ENCODE measurements at regions not wholly inside any gene's neighbourhood (a gene's known extent, or its start where the extent isn't known, plus 50 kb on each side); places are given as distances from the start of the nearest gene placed in this dataset.

DNA sequence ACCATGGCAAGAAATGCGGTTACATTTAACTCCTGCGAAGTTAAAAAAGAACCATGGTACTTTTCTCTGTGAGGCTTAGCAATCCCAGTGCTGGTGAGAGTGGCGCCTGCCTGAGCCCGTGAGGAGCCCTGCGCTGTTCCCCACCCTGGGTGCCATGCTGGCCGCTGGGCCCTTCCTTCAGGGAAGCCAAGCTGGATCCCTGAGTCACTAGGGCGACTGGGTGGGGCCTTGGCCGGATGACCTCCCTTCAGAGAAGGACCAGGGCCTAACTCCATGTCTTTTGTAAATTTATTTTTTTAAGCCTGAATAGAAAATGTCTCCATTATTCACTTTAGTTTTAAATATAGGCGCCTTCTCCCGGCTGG lies 209.1 kb downstream of the ERMARD start:
- DNase-seq, result no peak

DNA sequence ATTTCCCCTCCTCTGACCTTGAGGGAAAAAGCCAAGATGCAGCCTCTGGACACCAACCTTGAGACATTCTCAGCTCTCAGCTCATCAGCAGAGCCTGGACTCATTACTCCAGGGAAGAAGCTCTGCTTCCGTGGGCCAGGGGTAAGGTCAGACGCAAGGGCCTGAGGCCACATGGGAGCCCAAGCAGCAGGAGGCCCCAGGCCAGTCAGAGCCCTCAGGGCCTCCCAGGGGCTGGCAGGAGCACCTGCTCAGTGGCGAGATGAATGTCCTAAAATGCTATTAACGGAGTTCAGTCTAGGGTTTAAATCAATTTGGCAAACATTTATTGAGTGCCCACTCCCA lies 208.6 kb downstream of the ERMARD start:
- DNase-seq, result no peak

DNA sequence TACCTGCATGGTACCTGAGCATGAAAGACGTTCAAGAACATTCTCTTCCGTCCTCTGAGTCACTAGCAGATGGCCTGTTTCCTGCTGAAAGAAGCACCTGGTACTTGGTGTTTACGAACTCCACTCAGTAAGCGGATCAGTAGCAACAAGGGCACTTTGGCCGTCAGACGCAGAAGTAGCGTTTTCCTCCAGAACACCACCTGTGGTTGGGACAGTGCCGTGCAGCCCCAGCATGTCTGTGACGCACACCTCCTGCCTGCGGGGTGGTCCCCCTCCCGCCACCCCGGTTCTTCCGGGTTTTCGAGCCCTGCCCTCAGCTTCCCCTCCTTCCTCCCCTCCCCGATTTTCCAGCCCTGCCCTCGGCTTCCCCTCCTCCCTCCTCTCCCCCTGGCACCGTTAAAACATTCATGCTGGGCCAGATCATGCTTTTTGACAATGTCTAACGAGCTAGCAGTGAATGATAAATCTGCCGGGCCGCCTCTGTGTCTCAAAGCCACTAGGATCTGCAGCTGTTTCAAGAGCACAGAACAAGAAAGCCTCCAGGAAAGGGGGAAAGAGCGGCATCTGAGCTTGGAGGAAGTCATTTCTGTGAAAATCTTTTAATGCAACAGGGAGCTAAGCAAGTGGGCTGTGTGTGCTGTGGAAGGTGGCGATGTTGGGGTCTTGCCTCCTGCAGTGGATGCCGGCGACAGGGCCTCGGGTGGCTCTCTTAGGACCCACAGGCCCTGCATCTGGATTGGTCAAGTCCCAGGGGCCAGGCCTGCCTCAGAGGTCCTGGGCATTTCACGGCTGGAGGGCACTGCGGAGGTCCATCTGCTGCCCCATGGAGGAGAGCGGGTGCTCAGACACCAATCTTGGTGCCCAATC lies 207.9 kb downstream of the ERMARD start:
- peak; percentile 68 for DNase-seq

DNA sequence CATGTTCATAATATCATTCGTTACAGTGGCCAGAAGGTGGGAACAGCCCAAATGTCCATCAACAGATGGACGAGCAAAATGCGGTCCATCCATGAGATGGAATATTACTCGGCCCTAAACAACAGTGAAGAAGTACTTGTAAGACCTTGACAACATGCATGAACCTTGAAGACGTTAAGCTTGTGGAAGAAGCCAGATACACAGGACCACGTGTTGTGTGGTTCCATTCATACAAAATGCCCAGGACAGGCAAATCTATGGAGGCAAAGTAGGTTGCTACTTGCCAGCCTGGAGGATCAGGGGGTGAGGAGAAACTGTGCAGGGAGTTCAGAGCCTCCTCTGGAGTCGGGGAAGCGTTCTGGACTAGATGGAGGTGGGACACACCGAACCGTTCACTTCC lies 207.1 kb downstream of the ERMARD start:
- no peak for DNase-seq

DNA sequence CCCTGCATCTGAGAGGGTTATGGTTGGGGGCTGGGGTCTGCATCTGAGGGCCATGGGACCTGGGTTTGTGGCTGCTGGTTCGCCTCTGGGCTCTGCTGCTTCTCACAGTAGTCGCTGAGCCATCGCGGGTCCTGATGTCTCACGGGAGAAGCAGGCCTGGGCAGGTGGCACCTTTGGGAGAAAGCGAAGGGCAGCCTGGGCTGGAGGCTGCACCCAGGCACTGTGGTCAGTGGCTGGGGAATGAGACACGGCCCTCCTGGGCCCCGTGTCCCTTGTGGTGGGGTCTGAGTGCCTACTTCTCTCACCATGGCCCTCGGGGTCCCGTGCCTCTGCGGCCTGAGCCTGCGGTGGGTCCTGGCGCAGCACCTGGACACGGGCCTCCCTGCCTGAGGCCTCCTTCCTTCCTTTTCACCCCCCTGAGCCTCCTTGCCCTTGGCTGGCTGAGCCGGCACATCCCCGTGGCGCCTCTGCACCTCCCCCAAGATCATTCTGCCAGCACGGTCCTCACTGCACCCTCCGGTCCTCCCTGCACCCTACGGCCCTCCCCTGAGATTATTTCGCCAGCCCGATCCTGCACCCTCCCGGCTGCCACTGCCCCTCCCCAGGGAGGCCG lies 206.0 kb downstream of the ERMARD start:
- no peak for DNase-seq

DNA sequence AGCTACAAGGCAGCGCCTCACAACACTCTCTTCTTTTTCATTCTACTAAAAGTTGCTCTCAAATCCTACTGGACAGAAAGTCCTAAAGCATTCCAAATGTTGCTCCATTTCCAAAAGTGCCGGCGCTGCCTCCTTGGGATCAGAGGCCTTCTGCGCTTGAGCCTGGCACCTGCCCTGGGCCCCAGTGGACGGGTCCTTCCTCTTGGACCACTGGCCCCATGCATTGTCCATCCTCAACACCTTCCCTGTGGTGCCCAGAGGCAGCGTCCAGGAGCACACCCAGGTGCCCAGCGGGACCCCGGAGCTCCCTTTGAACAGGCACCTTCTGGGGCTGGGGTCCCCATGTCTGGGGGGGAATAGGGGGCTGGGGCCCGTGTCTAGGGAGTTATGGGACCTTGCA lies 205.2 kb downstream of the ERMARD start:
- DNase-seq, result no peak

DNA sequence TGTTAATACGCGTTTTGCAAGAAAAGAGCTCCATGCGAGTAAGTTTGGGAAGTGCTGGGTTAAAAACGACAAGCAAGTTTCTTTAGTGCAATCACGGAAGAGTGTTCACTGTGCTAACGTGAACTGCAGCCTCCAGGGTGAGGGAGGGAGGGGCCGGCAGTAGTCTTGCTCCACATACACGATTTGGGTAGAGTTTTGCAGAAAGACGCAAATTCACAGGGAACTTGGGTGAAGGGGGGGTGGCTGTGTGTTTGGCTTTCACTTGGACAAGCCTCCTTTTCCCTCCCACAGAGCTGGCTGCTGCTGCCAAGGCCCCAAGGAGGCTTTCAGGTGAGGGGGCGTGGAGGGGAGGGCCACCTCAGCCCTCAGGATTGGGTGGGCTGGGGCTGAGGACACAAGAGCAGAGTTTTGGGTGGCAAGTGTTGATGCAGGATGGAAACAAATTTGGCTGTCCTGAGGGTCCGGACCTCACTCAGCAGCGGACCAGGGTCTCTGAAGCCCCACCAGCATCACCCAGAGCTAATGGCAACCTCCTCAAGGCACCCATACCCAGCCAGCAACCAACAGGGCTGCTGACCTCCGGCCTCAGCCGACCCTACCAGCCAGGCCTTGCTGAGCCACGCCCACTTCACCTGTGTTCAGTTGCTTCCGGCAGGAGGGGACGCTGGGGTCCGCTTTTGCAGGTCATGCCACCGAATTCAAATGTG lies 204.5 kb downstream of the ERMARD start:
- DNase-seq, result no peak

DNA sequence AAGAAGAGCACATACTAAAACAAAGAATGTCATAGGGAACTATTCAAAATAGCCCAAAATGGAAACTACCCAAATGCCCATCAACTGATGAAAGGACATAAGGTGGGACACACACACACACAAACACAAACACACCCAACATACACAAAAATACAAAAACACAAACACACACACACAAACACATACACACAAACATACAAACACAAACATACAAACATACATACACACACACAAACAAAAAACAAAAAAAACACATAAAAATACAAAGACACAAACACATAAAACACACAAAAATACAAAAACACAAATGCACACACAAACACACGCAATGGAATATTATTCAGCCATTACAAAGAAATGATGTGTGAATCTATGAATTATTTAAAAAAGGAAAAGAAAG lies 203.6 kb downstream of the ERMARD start:
- no peak for DNase-seq

DNA sequence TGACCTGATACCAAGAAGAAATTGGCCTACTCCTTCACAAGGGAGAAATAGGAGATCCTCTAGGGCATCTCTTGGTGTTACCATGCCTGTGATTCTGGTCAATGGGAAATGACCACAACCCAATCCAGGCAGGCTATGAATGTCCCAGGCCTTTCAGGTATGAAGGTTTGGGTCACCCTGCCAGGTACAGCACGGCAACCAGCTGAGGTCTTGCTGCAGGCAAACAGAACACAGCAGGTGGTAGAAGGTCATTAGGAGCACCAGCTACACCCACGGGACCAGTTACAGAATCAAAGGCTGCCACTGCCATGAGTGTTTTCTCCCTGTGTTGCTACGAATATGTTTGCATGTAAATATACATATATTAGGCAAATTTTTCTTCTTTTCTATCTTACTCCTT lies 202.3 kb downstream of the ERMARD start:
- no peak for DNase-seq

DNA sequence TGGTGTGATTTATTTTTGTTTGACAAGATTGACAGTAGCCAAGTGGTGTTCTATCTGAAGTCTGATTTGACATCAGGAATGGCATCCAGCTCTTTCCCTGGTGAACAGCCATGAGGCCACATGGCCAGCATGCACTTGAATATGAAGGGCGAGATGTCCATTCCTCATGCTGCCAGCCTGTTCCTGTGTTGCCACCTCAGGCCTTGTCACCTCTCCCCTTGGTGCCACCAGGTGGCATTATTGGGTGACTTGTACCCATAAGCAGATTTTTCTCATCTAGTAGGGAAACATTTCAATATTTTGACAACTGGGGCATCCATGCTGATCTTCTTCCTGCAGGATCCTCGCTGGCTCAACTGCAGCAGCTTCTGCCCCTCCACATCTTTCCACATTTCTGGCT lies 199.1 kb downstream of the ERMARD start:
- peak; percentile 34 for DNase-seq

DNA sequence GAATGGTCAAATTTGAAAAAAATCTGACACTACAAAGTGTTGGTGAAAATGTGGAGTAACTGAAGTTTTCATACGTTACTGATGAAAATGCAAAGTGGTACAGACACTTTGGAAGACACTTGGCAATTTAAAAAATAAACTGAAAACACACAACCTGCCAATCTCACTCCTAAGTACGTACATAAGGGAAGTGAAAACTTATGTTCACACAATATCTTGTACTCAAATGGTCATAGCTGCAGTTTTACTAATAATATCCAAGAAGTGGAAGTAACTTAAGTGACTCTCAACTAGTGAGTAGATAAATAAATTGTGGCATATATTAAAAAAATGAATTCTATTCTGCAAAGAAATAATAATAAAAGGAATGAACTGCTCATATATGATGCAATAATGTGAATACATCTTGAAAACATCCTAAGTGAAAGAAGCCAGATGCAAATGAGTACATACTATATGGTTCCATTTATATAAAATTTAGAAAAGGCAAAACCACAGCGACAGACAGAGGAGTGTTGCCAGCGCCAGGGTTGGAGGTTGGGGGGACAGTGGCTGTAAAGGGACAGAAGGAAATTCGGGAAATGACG lies 198.2 kb downstream of the ERMARD start:
- no peak for DNase-seq

DNA sequence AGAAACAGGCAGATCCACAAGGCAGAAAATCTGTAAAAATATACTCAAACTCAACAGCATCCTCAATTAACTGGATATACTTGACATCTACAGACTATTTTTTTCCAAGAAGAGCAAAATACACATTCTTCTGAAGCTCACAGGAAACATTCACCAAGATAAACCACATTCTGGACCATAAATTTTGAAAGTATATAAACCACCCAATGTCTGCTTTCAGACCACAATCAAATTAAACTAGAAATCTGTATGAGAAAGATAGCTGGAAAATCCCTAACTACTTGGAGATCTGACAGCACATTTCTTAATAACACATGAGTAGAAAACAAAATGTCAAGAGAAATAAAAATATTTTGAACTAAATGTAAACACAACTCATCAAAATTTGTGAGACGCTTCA lies 195.5 kb downstream of the ERMARD start:
- DNase-seq, result no peak

DNA sequence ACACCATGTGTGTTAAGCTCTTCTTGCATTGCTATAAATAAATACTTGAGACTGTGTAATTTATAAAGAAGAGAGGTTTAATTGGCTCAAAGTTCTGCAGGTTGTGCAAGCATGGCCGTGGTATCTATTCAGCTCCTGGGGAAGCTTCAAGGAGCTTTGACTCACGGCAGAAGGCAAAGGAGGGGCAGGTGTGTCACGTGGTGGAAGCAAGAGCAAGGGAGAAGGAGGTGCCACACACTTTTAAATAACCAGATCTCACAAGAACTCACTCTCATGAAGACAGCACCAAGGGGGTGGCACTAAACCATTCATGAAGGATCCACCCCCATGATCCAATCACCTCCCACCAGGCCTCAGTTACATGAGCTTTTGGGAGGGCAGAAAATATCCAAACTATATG lies 193.7 kb downstream of the ERMARD start:
- no peak for DNase-seq

DNA sequence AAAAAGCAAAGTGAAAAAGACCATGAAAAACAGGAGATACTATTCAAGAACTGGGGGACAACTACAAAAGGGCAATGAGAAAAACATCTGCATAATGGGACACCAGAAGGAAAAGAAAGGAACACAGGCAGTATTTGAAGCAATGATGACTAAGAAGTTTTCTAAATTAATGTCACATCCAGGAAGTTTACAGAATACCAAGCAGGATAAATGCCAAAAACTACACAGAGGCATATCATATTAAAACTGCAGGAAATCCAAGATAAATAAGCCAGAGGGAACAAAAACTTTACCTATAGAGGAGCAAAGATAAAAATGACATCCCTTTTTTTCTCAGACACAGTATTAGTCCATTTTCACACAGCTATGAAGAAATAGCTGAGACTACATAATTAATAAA lies 193.0 kb downstream of the ERMARD start:
- no peak for DNase-seq

DNA sequence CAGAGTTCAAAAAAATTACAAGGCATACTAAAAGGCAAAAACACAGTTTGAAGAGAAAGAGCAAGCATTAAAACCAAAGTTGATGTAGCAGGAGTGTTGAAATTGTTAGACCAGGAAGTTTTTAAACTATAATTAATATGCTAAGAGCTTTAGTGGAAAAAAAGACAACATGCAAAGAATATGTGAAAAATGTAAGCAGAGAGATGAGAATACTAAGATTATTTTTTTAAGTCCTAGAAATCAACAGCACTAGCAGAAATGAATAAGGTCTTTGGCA lies 192.6 kb downstream of the ERMARD start:
- no peak for DNase-seq

DNA sequence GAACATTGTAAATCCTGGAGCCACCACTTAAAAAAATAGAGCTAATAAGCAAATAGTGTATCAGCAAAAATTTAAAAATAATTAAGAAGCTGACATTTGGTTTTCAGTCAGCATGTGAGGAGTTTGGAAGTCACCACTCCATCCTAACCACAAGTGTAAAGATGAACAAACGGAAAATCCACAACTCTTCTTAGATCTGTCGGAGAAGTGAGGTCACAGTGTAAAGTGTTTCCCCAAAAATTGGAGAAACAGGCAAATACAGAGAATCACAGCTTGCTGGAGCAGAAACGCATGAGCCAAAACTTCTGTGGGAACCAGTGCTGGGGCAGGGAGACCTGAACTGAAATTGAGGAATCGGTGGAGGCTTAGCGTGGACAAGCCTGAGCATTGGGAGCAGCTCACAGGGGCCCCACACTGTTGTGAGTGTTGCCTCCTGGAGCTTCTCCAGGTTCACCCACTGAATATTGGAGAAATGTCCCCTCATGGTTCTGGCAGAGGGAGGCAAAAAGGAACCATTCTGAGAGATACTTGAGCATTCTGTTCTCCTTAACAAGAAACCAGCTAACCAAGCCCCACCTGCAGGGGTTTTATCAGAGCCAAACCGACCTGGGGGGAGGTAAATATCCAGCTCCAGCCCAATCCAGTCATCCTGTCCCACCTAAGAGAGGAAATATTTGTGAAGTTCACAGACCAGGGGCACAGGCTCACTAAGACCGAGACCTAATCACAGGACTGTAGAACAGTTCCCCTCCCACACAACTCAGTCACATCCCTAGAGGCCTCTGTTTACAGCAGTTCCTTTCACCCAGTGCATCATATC lies 192.0 kb downstream of the ERMARD start:
- DNase-seq, result no peak

DNA sequence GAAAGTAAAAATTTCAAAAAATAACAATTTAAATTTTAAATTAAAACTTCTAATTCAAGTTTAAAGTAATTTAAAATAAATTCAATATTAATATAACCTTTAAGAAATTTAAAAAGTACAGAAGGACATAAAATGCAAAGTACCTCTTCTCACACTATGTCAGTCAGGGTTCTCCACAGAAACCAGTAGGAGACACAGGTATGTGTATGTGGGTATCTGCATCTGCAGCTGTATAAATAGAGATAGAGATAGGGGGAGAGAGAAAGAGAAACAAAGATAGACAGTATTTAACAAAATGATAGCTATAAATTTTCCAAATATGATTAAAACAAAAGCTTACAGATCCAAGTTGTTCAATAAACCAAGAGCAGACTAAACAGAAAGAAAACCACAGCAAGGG lies 190.8 kb downstream of the ERMARD start:
- no peak for DNase-seq

DNA sequence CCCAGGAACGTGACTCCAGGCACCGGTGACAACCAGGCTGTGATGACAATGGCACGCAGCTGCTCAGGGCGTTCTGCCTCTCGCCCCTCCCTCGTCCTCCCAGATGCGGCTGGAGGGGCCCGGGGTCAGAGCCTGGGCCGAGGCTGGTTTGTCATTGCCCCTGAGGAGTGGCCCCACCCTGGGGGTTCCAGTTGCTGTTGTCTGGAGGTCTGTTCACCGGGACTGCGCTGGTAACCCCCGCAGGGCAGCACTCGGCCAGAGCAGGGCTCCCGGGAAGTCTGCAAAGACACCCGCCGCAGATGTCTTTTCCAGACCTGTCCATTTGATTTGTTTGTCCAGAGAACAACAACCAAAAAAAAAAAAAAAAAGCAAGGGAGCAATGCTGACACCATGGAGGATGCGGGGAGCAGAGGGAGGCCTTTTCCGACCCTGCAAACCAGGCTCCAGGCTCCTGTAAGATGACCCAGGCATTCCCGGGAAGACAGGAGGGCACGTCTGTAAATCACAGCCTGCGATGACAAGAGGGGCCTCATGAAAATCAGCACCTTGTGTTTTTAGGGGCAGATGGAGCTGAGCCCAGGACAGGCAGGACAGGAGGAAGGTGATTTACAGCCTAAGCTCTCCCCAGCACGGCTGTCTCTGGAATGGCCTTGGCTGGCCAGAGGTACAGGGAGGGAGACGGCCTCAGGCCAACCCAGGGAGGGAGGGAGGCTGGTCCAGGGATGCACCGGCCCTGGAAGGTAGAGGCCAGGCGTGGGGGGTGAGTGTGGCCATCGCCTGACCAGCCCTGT lies 189.3 kb downstream of the ERMARD start:
- no peak for DNase-seq

DNA sequence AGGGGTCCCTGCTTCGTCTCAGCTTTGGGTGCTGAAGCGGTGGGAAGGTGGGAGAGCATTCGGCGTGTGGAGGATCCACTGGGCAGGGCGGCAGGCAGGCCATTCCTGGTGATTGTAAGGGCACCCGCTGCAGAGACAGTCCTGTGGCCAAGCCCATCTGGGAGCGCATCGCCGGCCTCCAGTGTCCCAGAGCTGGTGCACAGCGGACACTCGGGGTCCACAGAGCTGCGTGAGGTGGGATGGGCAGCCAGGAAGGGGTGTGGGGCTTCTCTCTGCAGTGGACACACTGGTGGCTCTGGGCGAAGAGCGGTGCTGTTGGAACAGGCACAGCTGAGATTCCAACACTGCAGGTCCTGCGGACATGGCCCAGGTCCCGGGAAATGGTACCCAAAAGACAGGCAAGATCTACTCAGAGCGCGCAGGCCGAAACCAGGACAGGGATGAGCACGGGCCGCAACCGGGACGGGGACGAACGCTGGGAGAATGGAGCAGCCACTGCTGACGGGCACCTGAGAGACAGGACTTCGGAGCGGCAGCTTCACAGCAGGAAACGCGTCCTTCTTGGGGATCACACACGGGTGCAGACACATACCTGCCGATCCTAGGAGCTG lies 188.2 kb downstream of the ERMARD start:
- no peak for DNase-seq

DNA sequence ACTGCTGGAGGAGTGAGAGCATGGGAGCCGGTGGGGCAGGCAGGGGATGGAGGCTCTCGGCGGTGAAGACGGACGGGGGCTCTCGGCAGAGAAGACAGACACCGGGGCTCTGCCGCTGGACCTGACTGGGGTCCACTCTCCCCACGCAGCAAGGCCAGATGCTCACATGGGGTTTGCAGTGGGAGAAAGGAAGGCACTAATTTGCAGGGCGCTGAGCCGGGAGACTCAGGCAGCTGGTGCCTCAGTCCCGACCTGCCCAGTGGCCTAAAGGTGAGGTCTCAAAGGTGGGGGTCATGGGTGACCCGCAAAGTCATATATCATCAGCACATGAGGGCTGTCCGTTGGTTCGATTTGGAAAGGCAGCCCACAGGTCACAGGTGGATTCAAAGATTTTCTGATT lies 187.3 kb downstream of the ERMARD start:
- DNase-seq, result no peak

DNA sequence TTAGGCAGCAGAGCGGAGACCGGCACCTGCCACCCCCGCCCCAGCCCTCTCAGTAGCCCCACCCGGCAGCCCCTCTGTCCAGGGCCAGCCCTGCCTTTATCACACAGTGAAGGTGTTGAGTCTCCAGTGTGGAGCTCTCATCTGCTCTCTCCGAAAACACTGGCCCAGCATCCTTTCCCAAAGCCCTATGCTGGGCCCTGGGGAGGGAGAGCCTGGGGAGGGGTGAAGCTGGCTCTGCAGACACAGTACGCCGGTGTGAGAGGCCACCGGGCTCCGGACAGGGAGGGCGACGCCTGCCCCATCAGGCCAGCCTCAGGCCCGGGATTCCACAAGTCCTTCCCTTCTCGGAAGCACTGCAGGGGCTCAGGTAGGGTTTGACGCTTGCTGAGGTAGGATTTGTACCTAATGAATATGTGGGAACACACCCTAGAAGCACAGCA lies 186.9 kb downstream of the ERMARD start:
- DNase-seq, result no peak
